ENCODE measurements at regions not wholly inside any gene's neighbourhood (a gene's known extent, or its start where the extent isn't known, plus 50 kb on each side); places are given as distances from the start of the nearest gene placed in this dataset.

- DNase-seq (ENCODE audit: low read depth), result no peak
These were observed 52.3 kb upstream of the SNTG2 start for GRCh38 chr2:898319-898718.

- DNase-seq (ENCODE audit: low read depth), result no peak
These were observed 53.6 kb upstream of the SNTG2 start for GRCh38 chr2:897091-897490.

GRCh38 chr2:893311-893710 is 57.3 kb upstream of the SNTG2 start:
- no peak for DNase-seq (ENCODE audit: low read depth)

- DNase-seq (ENCODE audit: low read depth), result no peak
These were observed 57.8 kb upstream of the SNTG2 start for GRCh38 chr2:892892-893291.

- no peak for DNase-seq (ENCODE audit: low read depth)
These were observed 58.2 kb upstream of the SNTG2 start for GRCh38 chr2:892401-892800.

GRCh38 chr2:891734-892133 is 58.9 kb upstream of the SNTG2 start:
- DNase-seq (ENCODE audit: low read depth), result no peak

- peak; percentile 67 for DNase-seq (ENCODE audit: low read depth)
These were observed 59.9 kb upstream of the SNTG2 start for GRCh38 chr2:890791-891190.

GRCh38 chr2:890214-890613 is 60.4 kb upstream of the SNTG2 start:
- no peak for DNase-seq (ENCODE audit: low read depth)

- no peak for DNase-seq (ENCODE audit: low read depth)
These were observed 61.6 kb upstream of the SNTG2 start for GRCh38 chr2:888906-889566.

- no peak for DNase-seq (ENCODE audit: low read depth)
These were observed 62.3 kb upstream of the SNTG2 start for GRCh38 chr2:888211-888801.

GRCh38 chr2:887639-888038 is 63.0 kb upstream of the SNTG2 start:
- no peak for DNase-seq (ENCODE audit: low read depth)

- DNase-seq (ENCODE audit: low read depth), result no peak
These were observed 64.3 kb upstream of the SNTG2 start for GRCh38 chr2:886072-887022.

GRCh38 chr2:885230-886071 is 65.2 kb upstream of the SNTG2 start:
- no peak for DNase-seq (ENCODE audit: low read depth)

- no peak for DNase-seq (ENCODE audit: low read depth)
These were observed 66.6 kb upstream of the SNTG2 start for GRCh38 chr2:883803-884748.

GRCh38 chr2:883260-883802 is 67.3 kb upstream of the SNTG2 start:
- no peak for DNase-seq (ENCODE audit: low read depth)

GRCh38 chr2:881204-881918 is 69.3 kb upstream of the SNTG2 start:
- DNase-seq (ENCODE audit: low read depth), result no peak

- no peak for DNase-seq (ENCODE audit: low read depth)
These were observed 70.3 kb upstream of the SNTG2 start for GRCh38 chr2:880201-880970.

- no peak for DNase-seq (ENCODE audit: low read depth)
These were observed 71.1 kb upstream of the SNTG2 start for GRCh38 chr2:879540-879939.

GRCh38 chr2:878245-878930 is 72.3 kb upstream of the SNTG2 start:
- no peak for DNase-seq (ENCODE audit: low read depth)
